ENCODE measurements at regions not wholly inside any gene's neighbourhood (a gene's known extent, or its start where the extent isn't known, plus 50 kb on each side); places are given as distances from the start of the nearest gene placed in this dataset.
"Not testable (repeated sequence)": the region's sequence is repeated elsewhere in the genome, so short reads cannot be mapped to it uniquely, and the experiment has no call there.

- intact Hi-C loops (cut with DNase I; ENCODE audit: low total_unique reads) = no loop called here
- no peaks in the 10 kb centered on the region for H3K36me3 ChIP-seq
- H3K4me3 ChIP-seq = no peak overlapping the region
- TF ChIP-seq POLR2A (IDR thresholded peaks at IDR 0.05) = no peak
- TF ChIP-seq, protein P1, sequence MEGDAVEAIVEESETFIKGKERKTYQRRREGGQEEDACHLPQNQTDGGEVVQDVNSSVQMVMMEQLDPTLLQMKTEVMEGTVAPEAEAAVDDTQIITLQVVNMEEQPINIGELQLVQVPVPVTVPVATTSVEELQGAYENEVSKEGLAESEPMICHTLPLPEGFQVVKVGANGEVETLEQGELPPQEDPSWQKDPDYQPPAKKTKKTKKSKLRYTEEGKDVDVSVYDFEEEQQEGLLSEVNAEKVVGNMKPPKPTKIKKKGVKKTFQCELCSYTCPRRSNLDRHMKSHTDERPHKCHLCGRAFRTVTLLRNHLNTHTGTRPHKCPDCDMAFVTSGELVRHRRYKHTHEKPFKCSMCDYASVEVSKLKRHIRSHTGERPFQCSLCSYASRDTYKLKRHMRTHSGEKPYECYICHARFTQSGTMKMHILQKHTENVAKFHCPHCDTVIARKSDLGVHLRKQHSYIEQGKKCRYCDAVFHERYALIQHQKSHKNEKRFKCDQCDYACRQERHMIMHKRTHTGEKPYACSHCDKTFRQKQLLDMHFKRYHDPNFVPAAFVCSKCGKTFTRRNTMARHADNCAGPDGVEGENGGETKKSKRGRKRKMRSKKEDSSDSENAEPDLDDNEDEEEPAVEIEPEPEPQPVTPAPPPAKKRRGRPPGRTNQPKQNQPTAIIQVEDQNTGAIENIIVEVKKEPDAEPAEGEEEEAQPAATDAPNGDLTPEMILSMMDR (IDR thresholded peaks at IDR 0.05) = no peak
- no peak overlapping the region for H3K27ac ChIP-seq
- no peaks in the 10 kb centered on the region for H3K9me3 ChIP-seq
- H3K27me3 ChIP-seq = no peaks in the 10 kb centered on the region
- DNase-seq = no peak
- H3K4me1 ChIP-seq = no peaks in the 10 kb centered on the region
Measured at GRCh38 chr17:51366866-51367265, 106.5 kb downstream of the UTP18 start.

DNA sequence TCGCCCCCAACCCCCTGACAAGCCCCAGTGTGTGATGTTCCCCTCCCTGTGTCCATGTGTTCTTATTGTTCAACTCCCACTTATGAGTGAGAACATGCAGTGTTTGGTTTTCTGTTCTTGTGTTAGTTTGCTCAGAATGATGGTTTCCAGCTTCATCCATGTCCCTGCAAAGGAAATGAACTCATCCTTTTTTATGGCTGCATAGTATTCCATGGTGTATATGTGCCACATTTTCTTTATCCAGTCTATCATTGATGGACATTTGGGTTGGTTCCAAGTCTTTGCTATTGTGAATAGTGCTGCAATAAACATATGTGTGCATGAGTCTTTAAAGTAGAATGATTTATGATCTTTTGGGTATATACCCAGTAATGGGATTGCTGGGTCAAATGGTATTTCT lies 107.5 kb downstream of the UTP18 start:
- H3K27ac ChIP-seq; DNase-seq; H3K36me3 ChIP-seq; H3K27me3 ChIP-seq; H3K4me3 ChIP-seq; intact Hi-C loops (cut with DNase I; ENCODE audit: low total_unique reads); H3K9me3 ChIP-seq; H3K4me1 ChIP-seq: not testable (repeated sequence)

DNA sequence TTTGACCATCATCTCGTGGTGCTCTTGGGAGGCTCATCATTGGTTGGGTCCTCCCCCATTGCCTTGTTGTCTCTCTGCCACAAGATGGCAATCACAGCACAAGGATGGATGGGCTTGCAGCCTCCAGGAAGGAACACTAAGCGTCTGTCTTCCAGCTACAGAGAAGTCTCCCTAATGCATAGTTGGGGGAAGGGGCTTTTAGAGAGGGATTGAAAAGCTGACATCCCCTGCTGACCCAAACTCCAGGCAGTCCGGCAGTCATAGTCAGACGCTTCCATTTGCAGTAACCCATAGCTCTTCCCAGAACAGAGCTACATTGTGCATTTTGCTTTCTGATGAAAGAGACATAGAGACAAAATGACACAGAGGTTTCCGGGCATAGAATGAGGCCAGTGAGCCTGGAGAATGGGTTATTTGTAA lies 111.4 kb downstream of the UTP18 start:
- intact Hi-C loops (cut with DNase I; ENCODE audit: low total_unique reads) = no loop called here
- no peak overlapping the region for H3K4me3 ChIP-seq
- TF ChIP-seq POLR2A (IDR thresholded peaks at IDR 0.05) = no peak
- TF ChIP-seq, protein P1 (IDR thresholded peaks at IDR 0.05) = peak in 2 of 4 experiments; percentile 9 to 30
- H3K36me3 ChIP-seq = no peaks in the 10 kb centered on the region
- no peaks in the 10 kb centered on the region for H3K27me3 ChIP-seq
- H3K27ac ChIP-seq = no peak overlapping the region
- H3K4me1 ChIP-seq = no peaks in the 10 kb centered on the region
- no peak for DNase-seq
- H3K9me3 ChIP-seq = no peaks in the 10 kb centered on the region

- TF ChIP-seq POLR2A (IDR thresholded peaks at IDR 0.05) = no peak
- TF ChIP-seq, protein P1 (IDR thresholded peaks at IDR 0.05) = no peak
- Histone ChIP-seq H3K4me3 (no peak overlapping the region), H3K4me1 (no peaks in the 10 kb centered on the region), H3K36me3 (no peaks in the 10 kb centered on the region), H3K27me3 (no peaks in the 10 kb centered on the region), H3K27ac (no peak overlapping the region), H3K9me3 (no peaks in the 10 kb centered on the region)
- intact Hi-C loops (cut with DNase I; ENCODE audit: low total_unique reads) = no loop called here
- no peak for DNase-seq
Measured at GRCh38 chr17:51372345-51373004, 112.1 kb downstream of the UTP18 start.

DNA sequence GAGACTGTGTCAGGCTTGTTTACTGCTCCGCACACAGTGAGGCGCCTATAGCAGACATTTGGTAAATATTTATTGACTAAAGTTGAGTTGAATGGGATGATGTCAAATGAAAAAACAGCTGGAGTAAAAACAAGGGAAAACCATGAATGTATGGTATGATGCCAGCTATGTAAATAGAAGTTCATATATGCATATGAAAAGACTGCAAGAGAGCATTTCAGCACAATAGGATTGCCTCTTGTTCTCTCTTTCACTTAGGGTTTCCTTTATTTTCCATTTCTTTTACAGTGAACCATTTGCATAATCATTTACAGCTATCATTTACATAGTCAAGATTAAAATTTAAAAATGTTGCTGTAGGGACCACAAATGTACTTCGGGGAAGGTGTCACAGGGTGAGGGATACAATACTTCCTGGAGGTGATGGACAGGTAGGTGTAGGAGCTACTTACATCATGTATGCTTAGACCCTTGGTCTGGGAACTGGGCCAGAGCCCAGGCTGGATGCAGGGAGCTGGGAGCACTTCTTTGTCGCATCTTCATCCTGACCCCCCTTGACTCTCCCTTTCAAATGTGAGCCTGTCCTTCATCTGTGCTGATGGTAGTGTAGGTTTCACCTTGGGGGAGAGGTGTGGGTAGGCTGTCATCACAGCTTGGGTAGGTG lies 113.3 kb downstream of the UTP18 start:
- TF ChIP-seq, protein P1 (IDR thresholded peaks at IDR 0.05) = no peak
- no peak for TF ChIP-seq POLR2A (IDR thresholded peaks at IDR 0.05)
- no peaks in the 10 kb centered on the region for H3K4me1 ChIP-seq
- H3K27ac ChIP-seq = no peak overlapping the region
- no peaks in the 10 kb centered on the region for H3K36me3 ChIP-seq
- H3K27me3 ChIP-seq = no peaks in the 10 kb centered on the region
- intact Hi-C loops (cut with DNase I; ENCODE audit: low total_unique reads) = no loop called here
- DNase-seq = no peak
- H3K4me3 ChIP-seq = no peak overlapping the region
- no peaks in the 10 kb centered on the region for H3K9me3 ChIP-seq

Measured in uterus (tissue), 3 donors.